ENCODE measurements at regions not wholly inside any gene's neighbourhood (a gene's known extent, or its start where the extent isn't known, plus 50 kb on each side); places are given as distances from the start of the nearest gene placed in this dataset.
A peak's percentile ranks its signal among the peaks of the same experiment; 100 is the strongest.

GRCh38 chr15:98555173-98555515, 93.2 kb upstream of the IGF1R start:
- no peaks in the 10 kb centered on the region for H3K36me3 ChIP-seq (ENCODE audit: low read depth)
- no peak for DNase-seq (ENCODE audit: low spot score)
- H3K4me1 ChIP-seq (ENCODE audit: insufficient read depth, poor library complexity, severe bottlenecking): no peaks in the 10 kb centered on the region
- H3K9me3 ChIP-seq (ENCODE audit: severe bottlenecking): no peaks in the 10 kb centered on the region
- H3K27me3 ChIP-seq (ENCODE audit: insufficient read depth, poor library complexity, severe bottlenecking): no peaks in the 10 kb centered on the region
- no peak overlapping the region for H3K27ac ChIP-seq (ENCODE audit: poor library complexity, severe bottlenecking)
- H3K4me3 ChIP-seq (ENCODE audit: severe bottlenecking): no peak overlapping the region
- no peak for TF ChIP-seq CTCF (IDR thresholded peaks at IDR 0.05; ENCODE audit: poor library complexity, severe bottlenecking)
- no peak for ATAC-seq (ENCODE audit: low read depth)

GRCh38 chr15:98556321-98556720, 92.0 kb upstream of the IGF1R start:
- Histone ChIP-seq H3K4me1 (ENCODE audit: insufficient read depth, poor library complexity, severe bottlenecking) (peaks cover 3% of the 10 kb centered on the region), H3K27me3 (ENCODE audit: insufficient read depth, poor library complexity, severe bottlenecking) (no peaks in the 10 kb centered on the region), H3K4me3 (ENCODE audit: severe bottlenecking) (no peak overlapping the region), H3K36me3 (ENCODE audit: low read depth) (no peaks in the 10 kb centered on the region), H3K9me3 (ENCODE audit: severe bottlenecking) (no peaks in the 10 kb centered on the region), H3K27ac (ENCODE audit: poor library complexity, severe bottlenecking) (no peak overlapping the region)
- DNase-seq (ENCODE audit: low spot score) (no peak), ATAC-seq (ENCODE audit: low read depth) (no peak)
- no peak for TF ChIP-seq CTCF (IDR thresholded peaks at IDR 0.05; ENCODE audit: poor library complexity, severe bottlenecking)

- TF ChIP-seq CTCF (IDR thresholded peaks at IDR 0.05; ENCODE audit: poor library complexity, severe bottlenecking): no peak
- Histone ChIP-seq H3K4me1 (ENCODE audit: insufficient read depth, poor library complexity, severe bottlenecking) (peaks cover 15% of the 10 kb centered on the region), H3K27me3 (ENCODE audit: insufficient read depth, poor library complexity, severe bottlenecking) (no peaks in the 10 kb centered on the region), H3K36me3 (ENCODE audit: low read depth) (no peaks in the 10 kb centered on the region), H3K27ac (ENCODE audit: poor library complexity, severe bottlenecking) (peak overlapping the region; percentile 62), H3K4me3 (ENCODE audit: severe bottlenecking) (no peak overlapping the region), H3K9me3 (ENCODE audit: severe bottlenecking) (no peaks in the 10 kb centered on the region)
- peak; percentile 64 for ATAC-seq (ENCODE audit: low read depth)
- no peak for DNase-seq (ENCODE audit: low spot score)
These were observed 88.0 kb upstream of the IGF1R start for GRCh38 chr15:98560338-98560737.

GRCh38 chr15:98561169-98561941, 87.0 kb upstream of the IGF1R start:
- ATAC-seq (ENCODE audit: low read depth): no peak
- no peaks in the 10 kb centered on the region for H3K27me3 ChIP-seq (ENCODE audit: insufficient read depth, poor library complexity, severe bottlenecking)
- peak overlapping the region; percentile 62 for H3K27ac ChIP-seq (ENCODE audit: poor library complexity, severe bottlenecking)
- TF ChIP-seq CTCF (IDR thresholded peaks at IDR 0.05; ENCODE audit: poor library complexity, severe bottlenecking): no peak
- H3K4me1 ChIP-seq (ENCODE audit: insufficient read depth, poor library complexity, severe bottlenecking): peaks cover 15% of the 10 kb centered on the region
- no peaks in the 10 kb centered on the region for H3K36me3 ChIP-seq (ENCODE audit: low read depth)
- no peak for DNase-seq (ENCODE audit: low spot score)
- H3K9me3 ChIP-seq (ENCODE audit: severe bottlenecking): no peaks in the 10 kb centered on the region
- no peak overlapping the region for H3K4me3 ChIP-seq (ENCODE audit: severe bottlenecking)

- H3K27me3 ChIP-seq (ENCODE audit: insufficient read depth, poor library complexity, severe bottlenecking): no peaks in the 10 kb centered on the region
- no peak for TF ChIP-seq CTCF (IDR thresholded peaks at IDR 0.05; ENCODE audit: poor library complexity, severe bottlenecking)
- H3K4me1 ChIP-seq (ENCODE audit: insufficient read depth, poor library complexity, severe bottlenecking): peaks cover 15% of the 10 kb centered on the region
- H3K27ac ChIP-seq (ENCODE audit: poor library complexity, severe bottlenecking): peak overlapping the region; percentile 62
- no peaks in the 10 kb centered on the region for H3K36me3 ChIP-seq (ENCODE audit: low read depth)
- H3K9me3 ChIP-seq (ENCODE audit: severe bottlenecking): no peaks in the 10 kb centered on the region
- ATAC-seq (ENCODE audit: low read depth) (peak; percentile 91), DNase-seq (ENCODE audit: low spot score) (peak; percentile 89)
- H3K4me3 ChIP-seq (ENCODE audit: severe bottlenecking): no peak overlapping the region
These were observed 85.9 kb upstream of the IGF1R start for GRCh38 chr15:98562331-98562937.
